ENCODE measurements at regions not wholly inside any gene's neighbourhood (a gene's known extent, or its start where the extent isn't known, plus 50 kb on each side); places are given as distances from the start of the nearest gene placed in this dataset.

- H3K27me3 ChIP-seq: peaks cover 0 to 42% (median 9%) of the 10 kb centered on the region in 7 donors
- H3K36me3 ChIP-seq: no peaks in the 10 kb centered on the region
- peaks cover 0 to 2% (median 0%) of the 10 kb centered on the region in 11 donors for H3K9me3 ChIP-seq
- TF ChIP-seq, protein P1, sequence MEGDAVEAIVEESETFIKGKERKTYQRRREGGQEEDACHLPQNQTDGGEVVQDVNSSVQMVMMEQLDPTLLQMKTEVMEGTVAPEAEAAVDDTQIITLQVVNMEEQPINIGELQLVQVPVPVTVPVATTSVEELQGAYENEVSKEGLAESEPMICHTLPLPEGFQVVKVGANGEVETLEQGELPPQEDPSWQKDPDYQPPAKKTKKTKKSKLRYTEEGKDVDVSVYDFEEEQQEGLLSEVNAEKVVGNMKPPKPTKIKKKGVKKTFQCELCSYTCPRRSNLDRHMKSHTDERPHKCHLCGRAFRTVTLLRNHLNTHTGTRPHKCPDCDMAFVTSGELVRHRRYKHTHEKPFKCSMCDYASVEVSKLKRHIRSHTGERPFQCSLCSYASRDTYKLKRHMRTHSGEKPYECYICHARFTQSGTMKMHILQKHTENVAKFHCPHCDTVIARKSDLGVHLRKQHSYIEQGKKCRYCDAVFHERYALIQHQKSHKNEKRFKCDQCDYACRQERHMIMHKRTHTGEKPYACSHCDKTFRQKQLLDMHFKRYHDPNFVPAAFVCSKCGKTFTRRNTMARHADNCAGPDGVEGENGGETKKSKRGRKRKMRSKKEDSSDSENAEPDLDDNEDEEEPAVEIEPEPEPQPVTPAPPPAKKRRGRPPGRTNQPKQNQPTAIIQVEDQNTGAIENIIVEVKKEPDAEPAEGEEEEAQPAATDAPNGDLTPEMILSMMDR (IDR thresholded peaks at IDR 0.05): no peak
- no peak overlapping the region for H3K4me3 ChIP-seq
- 73 to 75% methylated on average over 2 of the region's 2 CpGs for WGBS, 2 donors
- DNase-seq: no peak
- no peak for ATAC-seq
- H3K4me1 ChIP-seq: no peaks in the 10 kb centered on the region
- intact Hi-C loops (cut with DNase I): no loop called here
- no peak overlapping the region for H3K27ac ChIP-seq
These were observed 185.6 kb upstream of the HNRNPA3 start for GRCh38 chr2:177026956-177027355.

GRCh38 chr2:177028296-177028695 lies 184.3 kb upstream of the HNRNPA3 start:
- ATAC-seq (no peak), DNase-seq (no peak)
- Histone ChIP-seq H3K9me3 (peaks cover 0 to under 1% (median 0%) of the 10 kb centered on the region in 11 donors), H3K4me3 (no peak overlapping the region), H3K36me3 (no peaks in the 10 kb centered on the region), H3K27me3 (peaks cover 0 to 39% (median 9%) of the 10 kb centered on the region in 7 donors), H3K27ac (no peak overlapping the region), H3K4me1 (no peaks in the 10 kb centered on the region)
- TF ChIP-seq, protein P1 (IDR thresholded peaks at IDR 0.05): no peak
- WGBS, 2 donors: 85 to 98% methylated on average over 2 of the region's 2 CpGs
- intact Hi-C loops (cut with DNase I): no loop called here

GRCh38 chr2:177029075-177029474 lies 183.5 kb upstream of the HNRNPA3 start:
- Histone ChIP-seq H3K36me3 (no peaks in the 10 kb centered on the region), H3K4me3 (no peak overlapping the region), H3K27me3 (peaks cover 0 to 43% (median 9%) of the 10 kb centered on the region in 7 donors), H3K4me1 (no peaks in the 10 kb centered on the region), H3K9me3 (no peaks in the 10 kb centered on the region), H3K27ac (no peak overlapping the region)
- 75 to 88% methylated on average over 2 of the region's 2 CpGs for WGBS, 2 donors
- DNase-seq (no peak), ATAC-seq (no peak)
- TF ChIP-seq, protein P1 (IDR thresholded peaks at IDR 0.05): no peak
- intact Hi-C loops (cut with DNase I): no loop called here

DNA sequence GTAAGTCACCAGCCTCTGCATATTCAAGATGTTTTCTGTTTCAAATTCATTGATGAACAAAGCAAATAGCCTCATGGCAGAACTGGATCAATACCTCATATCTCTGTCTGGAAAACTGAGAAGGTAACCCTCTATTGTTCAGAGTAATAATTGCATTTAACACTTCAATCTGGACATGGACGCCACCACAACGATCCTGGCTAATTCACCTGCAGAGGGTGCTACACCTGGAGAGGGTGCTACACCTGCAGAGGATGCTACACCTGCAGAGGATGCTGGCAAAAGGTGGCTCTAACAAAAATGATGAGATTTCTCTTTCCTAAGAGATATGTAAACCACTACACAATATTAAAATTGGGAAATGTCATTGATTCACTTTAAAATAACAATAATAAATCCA lies 183.1 kb upstream of the HNRNPA3 start:
- H3K9me3 ChIP-seq: no peaks in the 10 kb centered on the region
- peaks cover 0 to 43% (median 9%) of the 10 kb centered on the region in 7 donors for H3K27me3 ChIP-seq
- no peaks in the 10 kb centered on the region for H3K4me1 ChIP-seq
- TF ChIP-seq, protein P1 (IDR thresholded peaks at IDR 0.05): no peak
- H3K36me3 ChIP-seq: no peaks in the 10 kb centered on the region
- H3K27ac ChIP-seq: no peak overlapping the region
- ATAC-seq (no peak), DNase-seq (no peak)
- intact Hi-C loops (cut with DNase I): no loop called here
- H3K4me3 ChIP-seq: no peak overlapping the region
- 58 to 60% methylated on average over 2 of the region's 2 CpGs for WGBS, 2 donors

Measured in heart right ventricle (tissue), 16 donors.